ENCODE measurements at regions not wholly inside any gene's neighbourhood (a gene's known extent, or its start where the extent isn't known, plus 50 kb on each side); places are given as distances from the start of the nearest gene placed in this dataset.
A peak's percentile ranks its signal among the peaks of the same experiment; 100 is the strongest.

GRCh38 chr1:71264039-71264438 is 183.2 kb upstream of the ZRANB2 start:
- DNase-seq = no peak

GRCh38 chr1:71262970-71263369 is 182.1 kb upstream of the ZRANB2 start:
- no peak for DNase-seq

- DNase-seq = no peak
Measured at GRCh38 chr1:71252900-71253299, 172.1 kb upstream of the ZRANB2 start.

GRCh38 chr1:71245246-71245645 is 164.4 kb upstream of the ZRANB2 start:
- DNase-seq = no peak

GRCh38 chr1:71242239-71242638 is 161.4 kb upstream of the ZRANB2 start:
- no peak for DNase-seq

GRCh38 chr1:71240656-71241055 is 159.8 kb upstream of the ZRANB2 start:
- DNase-seq = no peak

GRCh38 chr1:71236503-71236902 is 155.7 kb upstream of the ZRANB2 start:
- no peak for DNase-seq

GRCh38 chr1:71233645-71234044 is 152.8 kb upstream of the ZRANB2 start:
- DNase-seq = no peak

- no peak for DNase-seq
Measured at GRCh38 chr1:71232786-71233185, 152.0 kb upstream of the ZRANB2 start.

GRCh38 chr1:71232166-71232763 is 151.4 kb upstream of the ZRANB2 start:
- no peak for DNase-seq

- DNase-seq = no peak
Measured at GRCh38 chr1:71231751-71232150, 150.9 kb upstream of the ZRANB2 start.

GRCh38 chr1:71228742-71229365 is 148.0 kb upstream of the ZRANB2 start:
- DNase-seq = no peak

- no peak for DNase-seq
Measured at GRCh38 chr1:71228241-71228640, 147.4 kb upstream of the ZRANB2 start.

- no peak for DNase-seq
Measured at GRCh38 chr1:71224741-71225377, 144.0 kb upstream of the ZRANB2 start.

GRCh38 chr1:71223641-71224340 is 143.0 kb upstream of the ZRANB2 start:
- no peak for DNase-seq

- no peak for DNase-seq
Measured at GRCh38 chr1:71222668-71223067, 141.8 kb upstream of the ZRANB2 start.

- DNase-seq = no peak
Measured at GRCh38 chr1:71210718-71211117, 129.9 kb upstream of the ZRANB2 start.

- DNase-seq = no peak
Measured at GRCh38 chr1:71203241-71203640, 122.4 kb upstream of the ZRANB2 start.

GRCh38 chr1:71200503-71200902 is 119.7 kb upstream of the ZRANB2 start:
- no peak for DNase-seq

GRCh38 chr1:71196685-71197084 is 115.8 kb upstream of the ZRANB2 start:
- peak; percentile 15 for DNase-seq

- DNase-seq = no peak
Measured at GRCh38 chr1:71193153-71193552, 112.3 kb upstream of the ZRANB2 start.

GRCh38 chr1:71191520-71191919 is 110.7 kb upstream of the ZRANB2 start:
- no peak for DNase-seq

GRCh38 chr1:71190843-71191242 is 110.0 kb upstream of the ZRANB2 start:
- DNase-seq = no peak

GRCh38 chr1:71184410-71184809 is 103.6 kb upstream of the ZRANB2 start:
- DNase-seq = no peak
